ENCODE measurements at regions not wholly inside any gene's neighbourhood (a gene's known extent, or its start where the extent isn't known, plus 50 kb on each side); places are given as distances from the start of the nearest gene placed in this dataset.

DNA sequence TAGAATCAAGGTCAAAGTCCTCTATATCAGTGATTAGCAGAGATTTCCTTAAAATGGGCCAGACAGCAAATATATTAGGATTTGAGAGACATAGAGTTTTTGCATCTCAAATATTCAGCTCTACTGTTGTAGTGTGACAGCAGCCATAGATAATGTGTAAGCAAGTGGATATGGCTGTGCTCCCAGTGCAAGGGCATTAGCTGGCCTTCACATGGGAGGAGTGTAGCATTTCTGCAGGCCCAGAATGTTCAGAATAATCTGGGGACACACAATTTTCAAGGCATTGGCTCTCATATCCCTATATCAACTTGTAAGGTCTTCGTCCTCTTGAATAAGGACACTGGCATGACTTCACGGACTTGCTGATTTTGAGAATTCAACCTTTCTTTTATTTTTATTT lies 402.3 kb upstream of the ADAMTS5 start:
- DNase-seq (ENCODE audit: low spot score) (no peak), ATAC-seq (ENCODE audit: insufficient number of reproducible peaks, low FRiP score, low read depth) (no peak)
- H3K27me3 ChIP-seq (replicated peaks; ENCODE audit: insufficient read depth): no peaks in the 10 kb centered on the region
- no peaks in the 10 kb centered on the region for H3K9me3 ChIP-seq
- TF ChIP-seq, protein P1, sequence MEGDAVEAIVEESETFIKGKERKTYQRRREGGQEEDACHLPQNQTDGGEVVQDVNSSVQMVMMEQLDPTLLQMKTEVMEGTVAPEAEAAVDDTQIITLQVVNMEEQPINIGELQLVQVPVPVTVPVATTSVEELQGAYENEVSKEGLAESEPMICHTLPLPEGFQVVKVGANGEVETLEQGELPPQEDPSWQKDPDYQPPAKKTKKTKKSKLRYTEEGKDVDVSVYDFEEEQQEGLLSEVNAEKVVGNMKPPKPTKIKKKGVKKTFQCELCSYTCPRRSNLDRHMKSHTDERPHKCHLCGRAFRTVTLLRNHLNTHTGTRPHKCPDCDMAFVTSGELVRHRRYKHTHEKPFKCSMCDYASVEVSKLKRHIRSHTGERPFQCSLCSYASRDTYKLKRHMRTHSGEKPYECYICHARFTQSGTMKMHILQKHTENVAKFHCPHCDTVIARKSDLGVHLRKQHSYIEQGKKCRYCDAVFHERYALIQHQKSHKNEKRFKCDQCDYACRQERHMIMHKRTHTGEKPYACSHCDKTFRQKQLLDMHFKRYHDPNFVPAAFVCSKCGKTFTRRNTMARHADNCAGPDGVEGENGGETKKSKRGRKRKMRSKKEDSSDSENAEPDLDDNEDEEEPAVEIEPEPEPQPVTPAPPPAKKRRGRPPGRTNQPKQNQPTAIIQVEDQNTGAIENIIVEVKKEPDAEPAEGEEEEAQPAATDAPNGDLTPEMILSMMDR (IDR thresholded peaks at IDR 0.05): no peak
- H3K4me1 ChIP-seq (ENCODE audit: control insufficient read depth in 1 of 2, low read depth in 2 of 2): peaks cover 12 to 18% of the 10 kb centered on the region in 2 donors
- H3K36me3 ChIP-seq: no peaks in the 10 kb centered on the region
- H3K27ac ChIP-seq: no peak overlapping the region
- no peak overlapping the region for H3K4me3 ChIP-seq

DNA sequence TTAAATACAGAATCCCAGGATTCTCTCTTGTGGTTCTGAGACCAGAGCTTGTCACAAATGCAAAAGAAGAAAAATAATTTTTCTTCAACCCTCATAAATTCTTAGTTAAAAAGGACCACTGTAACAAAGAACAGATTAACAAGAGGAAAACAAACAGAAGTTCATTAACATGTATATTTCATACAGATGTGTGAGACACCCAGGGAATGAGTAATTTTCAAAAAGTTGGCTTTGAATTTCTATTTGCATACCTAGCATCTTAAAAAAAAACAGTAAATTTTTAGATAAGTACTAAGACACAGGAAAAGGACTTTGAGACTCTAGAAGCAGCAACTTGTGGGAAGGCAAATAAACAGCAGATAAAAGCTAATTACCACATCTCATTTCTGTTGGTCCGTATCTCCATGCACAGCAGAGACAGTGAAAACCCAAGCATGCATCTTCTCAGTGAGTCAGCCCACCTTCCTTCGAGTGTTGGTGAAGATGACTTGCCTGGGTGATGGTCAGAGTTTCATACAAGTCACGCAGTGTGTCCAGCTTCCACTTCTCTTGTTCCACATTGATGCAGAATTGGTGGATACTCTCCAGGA lies 399.9 kb upstream of the ADAMTS5 start:
- no peaks in the 10 kb centered on the region for H3K36me3 ChIP-seq
- DNase-seq (ENCODE audit: low spot score): no peak
- TF ChIP-seq, protein P1 (IDR thresholded peaks at IDR 0.05): no peak
- no peaks in the 10 kb centered on the region for H3K9me3 ChIP-seq
- H3K4me3 ChIP-seq: no peak overlapping the region
- no peak overlapping the region for H3K27ac ChIP-seq
- ATAC-seq (ENCODE audit: insufficient number of reproducible peaks, low FRiP score, low read depth): no peak
- peaks cover 10 to 14% of the 10 kb centered on the region in 2 donors for H3K4me1 ChIP-seq (ENCODE audit: control insufficient read depth in 1 of 2, low read depth in 2 of 2)
- H3K27me3 ChIP-seq (replicated peaks; ENCODE audit: insufficient read depth): no peaks in the 10 kb centered on the region

DNA sequence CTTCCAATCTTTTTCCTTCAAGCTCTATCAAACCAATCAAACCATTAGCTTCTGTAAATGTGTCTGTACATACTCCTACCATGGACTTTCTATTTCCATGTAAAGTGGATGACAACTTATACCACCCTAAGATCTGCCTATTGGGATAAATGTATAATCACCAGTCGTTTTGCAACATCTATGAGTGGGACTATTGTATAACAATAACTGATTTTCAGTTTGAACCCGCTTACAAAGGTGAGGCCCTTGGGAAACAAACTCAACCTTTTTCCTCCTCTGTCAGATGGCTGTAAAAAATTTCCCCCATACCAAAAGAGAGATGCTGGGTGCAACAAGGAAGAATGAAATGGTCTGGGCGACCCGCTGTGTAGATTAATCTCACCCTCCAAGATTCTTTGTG lies 399.1 kb upstream of the ADAMTS5 start:
- no peaks in the 10 kb centered on the region for H3K9me3 ChIP-seq
- peaks cover 3 to 7% of the 10 kb centered on the region in 2 donors for H3K4me1 ChIP-seq (ENCODE audit: control insufficient read depth in 1 of 2, low read depth in 2 of 2)
- no peak for DNase-seq (ENCODE audit: low spot score)
- H3K27ac ChIP-seq: no peak overlapping the region
- TF ChIP-seq, protein P1 (IDR thresholded peaks at IDR 0.05): no peak
- H3K4me3 ChIP-seq: no peak overlapping the region
- no peaks in the 10 kb centered on the region for H3K36me3 ChIP-seq
- no peak for ATAC-seq (ENCODE audit: insufficient number of reproducible peaks, low FRiP score, low read depth)
- H3K27me3 ChIP-seq (replicated peaks; ENCODE audit: insufficient read depth): no peaks in the 10 kb centered on the region

DNA sequence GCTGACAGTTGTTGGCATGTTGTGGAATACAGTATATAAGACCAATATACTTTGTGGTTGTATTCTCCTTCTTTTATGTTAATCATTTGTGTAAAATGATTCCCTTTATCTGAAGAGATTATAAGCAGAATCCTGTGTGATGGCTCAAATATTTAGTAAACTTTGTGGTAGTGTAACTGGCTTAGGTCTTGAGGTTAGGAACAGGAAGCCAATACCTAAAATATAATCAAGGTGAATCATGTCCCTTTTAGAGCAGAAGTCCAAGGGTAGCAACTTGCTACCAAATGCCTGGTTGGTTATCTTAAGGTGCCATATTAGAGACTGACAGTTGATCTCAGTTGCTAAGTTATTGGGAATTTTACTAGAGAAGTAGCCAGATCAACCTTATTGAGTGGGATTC lies 398.5 kb upstream of the ADAMTS5 start:
- Histone ChIP-seq H3K36me3 (no peaks in the 10 kb centered on the region), H3K27ac (no peak overlapping the region), H3K27me3 (replicated peaks; ENCODE audit: insufficient read depth) (no peaks in the 10 kb centered on the region), H3K4me1 (ENCODE audit: control insufficient read depth in 1 of 2, low read depth in 2 of 2) (peaks cover 0 to under 1% of the 10 kb centered on the region in 2 donors), H3K4me3 (no peak overlapping the region), H3K9me3 (no peaks in the 10 kb centered on the region)
- DNase-seq (ENCODE audit: low spot score) (no peak), ATAC-seq (ENCODE audit: insufficient number of reproducible peaks, low FRiP score, low read depth) (no peak)
- TF ChIP-seq, protein P1 (IDR thresholded peaks at IDR 0.05): no peak

DNA sequence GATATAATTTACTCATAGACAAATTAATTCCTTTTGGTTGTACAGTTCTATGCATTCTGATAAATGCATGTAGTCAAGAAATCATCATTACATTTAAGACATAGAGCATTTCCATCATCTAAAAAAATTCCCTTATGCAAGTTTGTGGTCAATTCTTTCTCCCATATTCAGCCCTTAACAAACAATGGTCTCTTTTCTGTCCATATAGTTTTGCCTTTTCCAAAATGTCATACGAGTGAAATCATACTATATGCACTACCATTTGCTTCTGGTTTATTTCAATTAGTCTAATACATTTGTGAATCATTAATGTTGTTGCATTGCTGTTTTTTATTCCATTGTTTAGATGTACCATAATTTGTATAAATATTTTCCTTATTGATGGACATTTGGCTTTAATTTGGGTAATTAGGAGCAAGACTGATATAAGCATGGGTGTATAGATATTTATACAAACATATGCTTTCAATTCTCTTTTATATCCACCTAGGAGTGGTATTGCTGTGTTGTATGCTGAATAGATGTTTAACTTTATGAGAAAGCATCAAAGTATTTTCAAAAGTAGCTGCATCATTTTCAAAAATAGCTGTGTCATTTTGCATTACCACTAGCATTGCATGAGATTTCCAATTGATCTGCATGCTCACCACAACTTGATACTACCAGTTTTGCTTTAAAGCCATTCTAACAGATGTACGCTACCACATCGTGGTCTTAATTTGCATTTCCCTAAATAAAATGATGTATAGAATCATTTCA lies 397.0 kb upstream of the ADAMTS5 start:
- H3K9me3 ChIP-seq: no peaks in the 10 kb centered on the region

More for the DNA sequence above, 397.0 kb upstream of the ADAMTS5 start:
- Histone ChIP-seq H3K36me3 (no peaks in the 10 kb centered on the region), H3K4me3 (no peak overlapping the region), H3K4me1 (ENCODE audit: control insufficient read depth in 1 of 2, low read depth in 2 of 2) (no peaks in the 10 kb centered on the region), H3K27ac (no peak overlapping the region), H3K27me3 (replicated peaks; ENCODE audit: insufficient read depth) (no peaks in the 10 kb centered on the region)
- TF ChIP-seq, protein P1 (IDR thresholded peaks at IDR 0.05): no peak
- ATAC-seq (ENCODE audit: insufficient number of reproducible peaks, low FRiP score, low read depth) (no peak), DNase-seq (ENCODE audit: low spot score) (no peak)

Measured in thoracic aorta (tissue), 2 donors.